Coronary artery (tissue), 2 donors: ENCODE measurements at regions not wholly inside any gene's neighbourhood (a gene's known extent, or its start where the extent isn't known, plus 50 kb on each side); places are given as distances from the start of the nearest gene placed in this dataset.
A peak's percentile ranks its signal among the peaks of the same experiment; 100 is the strongest.

Experiments used
- DNase-seq: peaks from one replicate; pipeline ENCODE4 v3.0.0-alpha.2; 2017; ENCODE audit warnings: low spot score
- H3K27ac ChIP-seq, 2 donors: fragments of 200-600 bp; sonication (generic); one replicate each; pipeline ENCODE4 v1.5.1; 2016 to 2019
- H3K4me3 ChIP-seq: fragments of 200-600 bp; sonication (generic); 2 replicates; pipeline ENCODE4 v1.5.1; 2016; ENCODE audit warnings: mild to moderate bottlenecking, moderate library complexity
- TF ChIP-seq, protein P1 (sequence below): fragments of 200-600 bp; sonication (generic); IDR thresholded peaks from one replicate; pipeline ENCODE4 v1.5.1; 2019; ENCODE audit warnings: antibody characterized with exemption

GRCh38 chr12:68478516-68479260, 132.0 kb upstream of the RAP1B start:
- no peak for DNase-seq
- Histone ChIP-seq H3K27ac (peak overlapping the region in 1 of 2 donors; percentile 60), H3K4me3 (no peak overlapping the region)
- TF ChIP-seq, protein P1, sequence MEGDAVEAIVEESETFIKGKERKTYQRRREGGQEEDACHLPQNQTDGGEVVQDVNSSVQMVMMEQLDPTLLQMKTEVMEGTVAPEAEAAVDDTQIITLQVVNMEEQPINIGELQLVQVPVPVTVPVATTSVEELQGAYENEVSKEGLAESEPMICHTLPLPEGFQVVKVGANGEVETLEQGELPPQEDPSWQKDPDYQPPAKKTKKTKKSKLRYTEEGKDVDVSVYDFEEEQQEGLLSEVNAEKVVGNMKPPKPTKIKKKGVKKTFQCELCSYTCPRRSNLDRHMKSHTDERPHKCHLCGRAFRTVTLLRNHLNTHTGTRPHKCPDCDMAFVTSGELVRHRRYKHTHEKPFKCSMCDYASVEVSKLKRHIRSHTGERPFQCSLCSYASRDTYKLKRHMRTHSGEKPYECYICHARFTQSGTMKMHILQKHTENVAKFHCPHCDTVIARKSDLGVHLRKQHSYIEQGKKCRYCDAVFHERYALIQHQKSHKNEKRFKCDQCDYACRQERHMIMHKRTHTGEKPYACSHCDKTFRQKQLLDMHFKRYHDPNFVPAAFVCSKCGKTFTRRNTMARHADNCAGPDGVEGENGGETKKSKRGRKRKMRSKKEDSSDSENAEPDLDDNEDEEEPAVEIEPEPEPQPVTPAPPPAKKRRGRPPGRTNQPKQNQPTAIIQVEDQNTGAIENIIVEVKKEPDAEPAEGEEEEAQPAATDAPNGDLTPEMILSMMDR, result no peak

- TF ChIP-seq, protein P1, result no peak
- H3K4me3 ChIP-seq, result no peak overlapping the region
- H3K27ac ChIP-seq, result peak overlapping the region in 1 of 2 donors; percentile 60
- no peak for DNase-seq
These were observed 131.3 kb upstream of the RAP1B start for GRCh38 chr12:68479261-68479895.

DNA sequence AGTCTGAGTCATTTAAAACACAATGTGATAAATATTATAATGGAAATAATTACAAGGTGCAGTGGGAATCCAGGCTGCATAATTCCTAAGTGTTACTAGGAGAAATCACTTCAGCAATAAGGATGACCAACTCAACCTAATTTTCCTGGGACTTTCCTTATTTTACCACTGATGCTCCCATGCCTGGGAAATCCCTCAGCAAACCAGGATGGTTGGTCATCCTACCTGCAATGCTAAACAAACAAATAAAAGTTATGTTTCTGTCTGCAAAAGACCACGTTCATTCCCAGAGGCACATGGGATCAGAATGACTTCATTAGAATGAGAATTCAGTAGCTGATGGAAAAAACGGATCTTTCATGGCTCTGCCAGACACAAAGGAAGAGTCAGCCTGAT, 130.8 kb upstream of the RAP1B start:
- DNase-seq, result no peak
- peak overlapping the region in 1 of 2 donors; percentile 60 for H3K27ac ChIP-seq
- TF ChIP-seq, protein P1, result no peak

GRCh38 chr12:68480526-68480925, 130.2 kb upstream of the RAP1B start:
- H3K4me3 ChIP-seq, result no peak overlapping the region
- no peak overlapping the region for H3K27ac ChIP-seq
- TF ChIP-seq, protein P1, result no peak
- DNase-seq, result no peak

More for the DNA sequence above, 130.8 kb upstream of the RAP1B start:
- no peak overlapping the region for H3K4me3 ChIP-seq

DNA sequence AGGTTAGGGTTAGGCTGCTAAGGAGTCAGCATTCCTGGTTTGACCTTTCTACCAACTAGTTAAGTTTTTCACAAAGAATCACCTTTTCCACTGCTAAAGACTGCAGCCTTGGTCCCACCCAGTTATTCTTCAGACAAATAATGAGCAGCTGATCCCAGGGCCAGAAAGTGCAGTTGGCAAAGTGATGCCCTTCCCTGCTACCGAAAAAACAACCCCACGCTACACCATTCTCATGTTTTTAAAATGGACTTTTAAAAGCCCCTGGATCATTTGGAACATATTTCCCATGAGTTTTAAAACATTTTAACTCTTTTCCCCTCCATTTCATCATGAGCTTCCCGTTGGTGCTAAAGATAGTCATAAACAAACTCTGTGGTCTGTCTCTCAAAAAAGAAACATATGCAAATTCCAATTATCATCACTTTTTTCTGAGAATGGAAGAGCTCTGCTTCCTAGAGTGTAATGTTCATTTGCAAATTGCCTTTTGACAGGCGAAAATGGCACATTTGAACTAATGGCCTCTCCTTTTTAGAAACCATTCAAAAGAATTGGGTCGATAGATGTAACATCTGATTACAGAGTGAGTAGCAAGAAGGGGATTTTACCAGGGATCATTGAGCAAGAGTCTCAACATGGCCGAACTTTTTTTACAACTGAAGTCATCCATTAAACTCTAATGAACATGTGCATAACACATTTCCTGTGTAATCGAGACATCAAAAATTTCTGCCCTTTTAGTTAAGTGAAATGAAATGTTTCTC, 129.3 kb upstream of the RAP1B start:
- TF ChIP-seq, protein P1, result no peak
- no peak for DNase-seq
- Histone ChIP-seq H3K4me3 (no peak overlapping the region), H3K27ac (no peak overlapping the region)

DNA sequence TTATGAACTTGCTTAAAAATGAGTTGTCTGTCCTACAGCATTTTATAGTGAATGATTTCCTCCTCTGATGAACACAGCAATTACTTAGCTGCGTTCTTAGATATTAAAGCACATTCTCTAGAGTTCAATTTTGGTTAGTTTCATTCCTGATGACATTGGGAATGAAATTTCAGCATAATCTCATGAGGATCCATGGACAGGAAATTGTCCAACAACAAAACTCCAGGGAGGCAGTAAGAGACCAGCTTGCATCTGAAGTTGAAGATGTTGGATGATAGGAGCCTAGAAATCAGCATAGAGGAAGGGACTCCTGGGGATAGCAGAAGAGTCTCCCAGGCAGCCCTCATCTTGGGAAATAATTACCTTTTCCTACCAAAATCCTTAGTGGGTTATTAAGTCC, 128.7 kb upstream of the RAP1B start:
- no peak for DNase-seq
- no peak overlapping the region for H3K4me3 ChIP-seq
- H3K27ac ChIP-seq, result no peak overlapping the region
- TF ChIP-seq, protein P1, result no peak
